Esophagus squamous epithelium (tissue), 5 donors: ENCODE measurements at regions not wholly inside any gene's neighbourhood (a gene's known extent, or its start where the extent isn't known, plus 50 kb on each side); places are given as distances from the start of the nearest gene placed in this dataset.

Source experiments
- DNase-seq: peaks from one replicate; lab custom pipeline; 2025; lab: John Stamatoyannopoulos, UW
- H3K27ac ChIP-seq, 4 donors: fragments of 200-600 bp; sonication (generic); one replicate each; pipeline ENCODE4 v1.5.1; 2016 to 2019; ENCODE audit warnings: mild to moderate bottlenecking in 1 of 4
- H3K27me3 ChIP-seq, 4 donors: fragments of 200-600 bp; sonication (generic); 1 replicate in 3 of 4; 2 replicates in 1 of 4; pipeline versions ENCODE4 v1.5.1 to v1.6.0; 2017 to 2021; ENCODE audit warnings: antibody characterized with exemption in 1 of 4
- H3K36me3 ChIP-seq, 3 donors: fragments of 200-600 bp; sonication (generic); one replicate each; pipeline ENCODE4 v1.5.1; 2016 to 2019
- H3K4me1 ChIP-seq, 3 donors: fragments of 200-600 bp; sonication (generic); one replicate each; pipeline ENCODE4 v1.5.1; 2017 to 2019
- H3K4me3 ChIP-seq, 4 donors: fragments of 200-600 bp; sonication (generic); 1 replicate in 3 of 4; 2 replicates in 1 of 4; pipeline ENCODE4 v1.5.1; 2016 to 2019; ENCODE audit warnings: mild to moderate bottlenecking in 2 of 4, moderate library complexity in 1 of 4
- H3K9me3 ChIP-seq, 3 donors: fragments of 200-600 bp; sonication (generic); one replicate each; pipeline ENCODE4 v1.5.1; 2016 to 2019
- POLR2A ChIP-seq, 4 donors: fragments of 450-650 bp; IDR thresholded peaks; one replicate each; pipeline ENCODE4 v1.6.1; 2017; ENCODE audit warnings: antibody characterized with exemption in 4 of 4, mild to moderate bottlenecking in 4 of 4, moderate library complexity in 3 of 4
- WGBS, 2 donors: methylation state at CpG; one replicate each; pipeline ENCODE4 v1.1.5; 2018; 5-methylcytosine and 5-hydroxymethylcytosine counted together
- intact Hi-C: fragments of 100-400 bp; cut with DNase I; formaldehyde crosslinking; loops from one replicate; pipeline ENCODE4 v1.15.0; 2022
- TF ChIP-seq, protein P1 (sequence below), 6 experiments: fragments of 450-650 bp in 4 of 6; fragments of 200-600 bp in 2 of 6; sonication (generic) in 2 of 6; IDR thresholded peaks; one replicate each; pipeline ENCODE4 v1.5.1; 2016 to 2019; ENCODE audit warnings: antibody characterized with exemption in 6 of 6, mild to moderate bottlenecking in 4 of 6, moderate library complexity in 4 of 6
- donor health status: DM: yes; HTN: yes; CAD: no.

DNA sequence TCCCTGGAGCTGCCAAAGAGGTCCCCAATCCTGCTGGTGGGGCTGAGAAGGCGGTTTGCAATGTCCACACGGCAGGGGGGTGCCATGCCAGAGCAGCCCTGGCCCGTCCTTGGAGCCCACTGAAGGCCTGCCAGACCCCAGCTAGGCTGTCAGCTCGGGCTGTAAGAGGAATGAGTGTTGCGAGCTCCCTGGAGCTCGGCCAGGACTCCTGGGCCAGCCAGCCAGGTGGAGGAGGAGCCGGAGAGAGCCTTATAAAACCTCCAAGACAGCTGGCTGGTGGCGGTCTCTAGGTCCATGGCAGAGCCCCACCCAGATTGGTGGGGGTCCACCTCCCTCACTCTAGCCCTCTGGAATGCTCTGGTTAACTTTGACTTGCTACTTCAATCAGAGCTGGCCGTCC, 55.1 kb upstream of the CALN1 start:
- Histone ChIP-seq H3K27me3 (no peaks in the 10 kb centered on the region), H3K4me1 (no peaks in the 10 kb centered on the region), H3K27ac (no peak overlapping the region), H3K9me3 (no peaks in the 10 kb centered on the region), H3K4me3 (no peak overlapping the region), H3K36me3 (no peaks in the 10 kb centered on the region)
- intact Hi-C loops = no loop called here
- DNase-seq = no peak
- 71 to 72% methylated on average over 3 to 7 of the region's 9 CpGs for WGBS, 2 donors
- TF ChIP-seq, protein P1, sequence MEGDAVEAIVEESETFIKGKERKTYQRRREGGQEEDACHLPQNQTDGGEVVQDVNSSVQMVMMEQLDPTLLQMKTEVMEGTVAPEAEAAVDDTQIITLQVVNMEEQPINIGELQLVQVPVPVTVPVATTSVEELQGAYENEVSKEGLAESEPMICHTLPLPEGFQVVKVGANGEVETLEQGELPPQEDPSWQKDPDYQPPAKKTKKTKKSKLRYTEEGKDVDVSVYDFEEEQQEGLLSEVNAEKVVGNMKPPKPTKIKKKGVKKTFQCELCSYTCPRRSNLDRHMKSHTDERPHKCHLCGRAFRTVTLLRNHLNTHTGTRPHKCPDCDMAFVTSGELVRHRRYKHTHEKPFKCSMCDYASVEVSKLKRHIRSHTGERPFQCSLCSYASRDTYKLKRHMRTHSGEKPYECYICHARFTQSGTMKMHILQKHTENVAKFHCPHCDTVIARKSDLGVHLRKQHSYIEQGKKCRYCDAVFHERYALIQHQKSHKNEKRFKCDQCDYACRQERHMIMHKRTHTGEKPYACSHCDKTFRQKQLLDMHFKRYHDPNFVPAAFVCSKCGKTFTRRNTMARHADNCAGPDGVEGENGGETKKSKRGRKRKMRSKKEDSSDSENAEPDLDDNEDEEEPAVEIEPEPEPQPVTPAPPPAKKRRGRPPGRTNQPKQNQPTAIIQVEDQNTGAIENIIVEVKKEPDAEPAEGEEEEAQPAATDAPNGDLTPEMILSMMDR (IDR thresholded peaks at IDR 0.05) = no peak

DNA sequence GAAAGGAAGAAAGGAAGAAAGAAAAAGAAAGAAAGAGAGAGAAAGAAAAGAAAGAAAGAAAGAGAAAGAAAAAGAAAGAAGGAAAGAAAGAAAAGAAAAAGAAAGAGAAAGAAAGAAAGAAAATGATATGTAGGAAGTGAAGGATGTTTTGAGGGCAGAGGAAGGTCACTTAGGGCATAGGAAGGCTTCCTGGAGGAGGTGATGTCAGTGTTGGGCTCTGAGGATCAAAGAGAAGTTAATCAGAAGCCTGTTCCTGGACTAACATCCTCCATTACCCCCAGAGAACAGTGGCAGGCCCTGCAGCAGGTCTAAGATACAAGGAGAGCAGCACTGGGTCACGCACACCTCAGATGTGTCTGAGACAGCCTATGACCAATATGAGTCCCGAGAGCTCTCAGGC, 54.7 kb upstream of the CALN1 start:
- no peak for DNase-seq
- TF ChIP-seq, protein P1 (IDR thresholded peaks at IDR 0.05) = no peak
- no peak for TF ChIP-seq POLR2A (IDR thresholded peaks at IDR 0.05)
- Histone ChIP-seq H3K4me3 (no peak overlapping the region), H3K27me3 (no peaks in the 10 kb centered on the region), H3K36me3 (no peaks in the 10 kb centered on the region), H3K9me3 (no peaks in the 10 kb centered on the region), H3K27ac (no peak overlapping the region), H3K4me1 (no peaks in the 10 kb centered on the region)
- intact Hi-C loops = no loop called here
- WGBS, 2 donors = 70 to 83% methylated on average over 2 of the region's 2 CpGs

DNA sequence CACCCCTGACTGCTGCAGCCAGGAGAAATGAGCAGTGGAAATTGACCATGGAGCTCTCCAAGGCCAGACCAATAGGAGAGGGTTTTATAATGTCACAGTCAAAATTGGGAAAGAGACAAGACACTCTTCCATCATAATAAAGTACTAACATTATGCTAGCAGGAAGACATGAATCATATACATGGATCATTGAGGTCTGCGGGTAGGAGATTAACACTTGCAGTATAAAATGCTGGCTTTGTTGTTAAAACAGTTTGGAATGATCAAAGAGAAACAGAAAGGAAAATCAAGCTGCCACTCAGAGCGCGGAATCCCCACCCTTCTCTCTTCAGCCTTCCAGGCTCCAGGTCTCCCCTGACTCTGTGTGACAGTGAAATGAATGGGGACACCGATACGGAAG, 53.4 kb upstream of the CALN1 start:
- no peak for TF ChIP-seq POLR2A (IDR thresholded peaks at IDR 0.05)
- TF ChIP-seq, protein P1 (IDR thresholded peaks at IDR 0.05) = no peak
- H3K36me3 ChIP-seq = no peaks in the 10 kb centered on the region
- no peak for DNase-seq
- no peak overlapping the region for H3K4me3 ChIP-seq
- no peaks in the 10 kb centered on the region for H3K9me3 ChIP-seq
- WGBS, 2 donors = 56 to 70% methylated on average over 5 of the region's 5 CpGs
- no peaks in the 10 kb centered on the region for H3K27me3 ChIP-seq
- no peak overlapping the region for H3K27ac ChIP-seq
- no peaks in the 10 kb centered on the region for H3K4me1 ChIP-seq
- intact Hi-C loops = no loop called here

DNA sequence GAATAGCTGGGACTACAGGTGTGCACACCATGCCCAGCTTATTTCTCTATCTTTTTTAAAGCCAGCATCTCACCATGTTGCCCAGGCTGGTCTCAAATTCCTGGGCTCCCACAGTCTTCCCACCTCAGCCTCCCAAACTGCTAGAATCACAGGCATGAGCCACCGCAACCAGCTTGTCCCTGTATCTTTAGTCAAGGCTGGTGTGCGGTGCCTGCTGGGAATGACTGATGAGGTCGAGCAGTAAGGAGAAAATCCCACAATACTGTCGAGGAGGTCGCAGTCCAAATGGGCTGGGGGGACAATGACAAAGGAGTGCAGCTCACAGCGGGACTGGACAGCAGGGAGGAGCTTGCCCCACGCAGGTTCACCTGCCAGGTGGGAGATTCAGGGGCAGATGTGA, 50.2 kb upstream of the CALN1 start:
- H3K36me3 ChIP-seq = no peaks in the 10 kb centered on the region
- no peaks in the 10 kb centered on the region for H3K4me1 ChIP-seq
- 57 to 63% methylated on average over 1 to 5 of the region's 7 CpGs for WGBS, 2 donors
- no peak for TF ChIP-seq POLR2A (IDR thresholded peaks at IDR 0.05)
- TF ChIP-seq, protein P1 (IDR thresholded peaks at IDR 0.05) = no peak
- DNase-seq = no peak
- intact Hi-C loops = no loop called here
- H3K9me3 ChIP-seq = no peaks in the 10 kb centered on the region
- no peaks in the 10 kb centered on the region for H3K27me3 ChIP-seq
- no peak overlapping the region for H3K4me3 ChIP-seq
- no peak overlapping the region for H3K27ac ChIP-seq
